Stimulated activated CD4-positive, alpha-beta T cell treated with anti-CD3 and anti-CD28 coated beads, Interleukin-1b, Interleukin-23, amount 100 ng/mL, for 24 hours (primary cell): ENCODE measurements at regions not wholly inside any gene's neighbourhood (a gene's known extent, or its start where the extent isn't known, plus 50 kb on each side); places are given as distances from the start of the nearest gene placed in this dataset.
"Not testable (repeated sequence)": the region's sequence is repeated elsewhere in the genome, so short reads cannot be mapped to it uniquely, and the experiment has no call there.

Experiments used
- DNase-seq, 4 experiments: peaks; one replicate each; pipeline ENCODE4 v3.0.0-alpha.2; 2020; ENCODE audit warnings: low read depth in 4 of 4, low spot score in 1 of 4

GRCh38 chr5:44756097-44756496 is 52.6 kb upstream of the MRPS30 start:
- DNase-seq = not testable (repeated sequence)

DNA sequence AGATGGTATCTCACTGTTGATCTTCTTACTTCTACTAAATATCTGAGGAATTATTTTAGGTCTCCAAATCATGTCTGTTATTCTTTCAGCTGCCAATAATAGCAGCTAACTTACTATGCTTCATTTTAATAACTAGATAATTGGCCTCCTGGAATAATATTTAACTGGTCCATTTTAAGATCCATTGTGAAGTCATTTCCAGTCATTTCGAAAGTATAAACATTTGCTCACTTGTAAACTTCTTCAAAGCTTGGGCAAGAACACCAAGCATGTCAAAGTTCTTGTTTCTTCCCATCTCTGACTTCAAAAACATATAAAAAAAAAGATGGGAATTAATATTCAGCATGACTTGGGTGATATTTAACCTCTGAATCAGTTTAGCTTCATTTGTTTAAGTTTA is 61.4 kb upstream of the MRPS30 start:
- DNase-seq = no peak

- DNase-seq = no peak
Measured at GRCh38 chr5:44740660-44741059, 68.1 kb upstream of the MRPS30 start.

DNA sequence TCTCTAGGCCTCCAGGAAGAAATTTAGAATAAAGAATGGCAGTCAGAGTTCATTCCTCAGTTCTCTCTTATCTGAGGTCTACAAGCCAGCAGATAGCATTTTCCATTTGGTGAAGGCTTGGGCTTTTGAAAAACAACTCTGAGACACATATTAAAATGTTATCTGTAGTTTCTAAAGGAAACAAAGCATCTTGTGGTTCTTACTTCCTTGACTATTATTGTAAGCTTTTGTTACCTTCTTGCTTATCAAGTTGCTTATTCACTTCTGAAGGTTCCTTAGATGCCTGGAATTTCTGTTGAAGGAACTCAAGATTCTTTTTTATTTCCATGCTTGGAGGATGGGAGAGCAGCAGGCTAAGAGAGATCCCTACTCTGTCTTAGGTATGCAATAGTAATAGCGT is 79.2 kb upstream of the MRPS30 start:
- no peak for DNase-seq

DNA sequence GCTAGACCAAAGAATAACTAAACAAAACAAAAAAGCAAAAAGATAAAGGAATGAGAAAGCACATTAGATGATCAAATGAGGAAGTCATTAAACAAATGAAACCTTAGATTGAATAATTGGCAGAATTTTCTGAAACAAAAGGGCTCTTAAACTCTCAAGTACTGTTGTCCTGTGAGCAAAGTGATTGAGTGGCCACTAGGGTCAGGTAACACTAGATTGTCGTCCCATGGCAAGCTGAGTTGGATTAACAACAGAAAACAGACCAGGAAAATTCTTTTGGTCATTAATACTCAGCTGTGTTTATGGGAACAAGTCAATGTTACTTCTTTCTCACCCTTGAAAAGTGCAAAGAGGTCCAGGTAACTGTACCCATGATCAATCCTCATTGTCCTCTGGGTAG is 81.6 kb upstream of the MRPS30 start:
- DNase-seq = no peak

DNA sequence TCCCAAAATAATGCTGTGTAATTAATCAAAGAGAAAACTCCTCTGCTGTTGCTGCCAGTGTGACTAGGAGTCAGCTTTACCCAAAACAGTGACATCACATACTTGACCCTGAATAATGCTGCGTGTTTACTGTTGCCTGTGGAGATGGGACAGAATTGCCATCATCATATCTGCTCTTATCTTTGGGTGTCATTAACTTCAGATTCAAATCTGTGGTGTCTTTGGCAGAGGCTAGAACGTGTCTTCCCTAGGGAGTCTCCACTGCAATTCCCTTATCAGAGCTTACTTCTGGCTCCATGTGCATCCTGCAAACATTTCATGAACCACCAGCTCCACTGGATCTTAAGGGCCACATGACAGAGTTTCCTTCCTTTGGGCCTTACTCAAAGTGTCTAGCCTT is 88.9 kb upstream of the MRPS30 start:
- no peak for DNase-seq

GRCh38 chr5:44714871-44715561 is 93.7 kb upstream of the MRPS30 start:
- no peak for DNase-seq

GRCh38 chr5:44713446-44713845 is 95.3 kb upstream of the MRPS30 start:
- DNase-seq = no peak

- no peak for DNase-seq
Measured at GRCh38 chr5:44711901-44712300, 96.8 kb upstream of the MRPS30 start.

GRCh38 chr5:44708602-44709001 is 100.1 kb upstream of the MRPS30 start:
- DNase-seq = no peak

DNA sequence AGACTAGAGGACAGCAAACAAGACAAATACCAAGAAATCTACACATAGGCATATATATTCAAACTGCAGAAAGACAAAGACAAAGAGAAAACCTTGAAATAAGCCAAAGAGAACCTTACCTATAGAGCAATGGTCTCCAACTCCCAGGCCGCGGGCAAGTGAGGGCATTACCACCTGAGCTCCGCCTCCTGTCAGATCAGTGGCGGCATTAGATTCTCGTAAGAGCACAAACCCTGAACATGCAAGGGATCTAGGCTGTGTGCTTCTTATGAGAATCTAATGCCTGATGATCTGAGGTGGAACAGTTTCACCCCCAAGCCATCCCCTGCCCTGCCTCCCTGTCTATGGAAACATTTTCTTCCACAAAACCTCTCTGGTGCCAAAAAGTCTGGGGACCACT is 101.0 kb upstream of the MRPS30 start:
- no peak for DNase-seq

DNA sequence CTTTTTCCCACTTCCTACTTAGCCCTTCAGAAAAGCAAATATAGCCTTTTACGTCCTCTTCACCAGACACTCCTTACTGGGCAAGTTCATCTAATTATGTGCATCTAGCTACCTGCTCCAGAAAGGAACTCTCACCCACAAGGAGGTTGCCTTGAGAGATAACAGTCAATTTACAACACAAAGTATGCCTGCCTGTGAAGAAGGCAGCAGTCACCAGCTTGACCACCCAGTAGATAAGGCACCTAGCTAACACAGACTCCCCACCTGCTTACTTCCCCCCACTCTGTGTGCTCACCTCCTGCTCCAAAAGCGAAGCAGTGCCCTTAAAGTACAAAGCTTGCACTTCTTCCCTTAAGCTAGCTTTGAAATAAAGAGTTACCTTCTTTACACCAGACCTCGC is 111.7 kb upstream of the MRPS30 start:
- DNase-seq = no peak

- no peak for DNase-seq
Measured at GRCh38 chr5:44695259-44695658, 113.5 kb upstream of the MRPS30 start.

DNA sequence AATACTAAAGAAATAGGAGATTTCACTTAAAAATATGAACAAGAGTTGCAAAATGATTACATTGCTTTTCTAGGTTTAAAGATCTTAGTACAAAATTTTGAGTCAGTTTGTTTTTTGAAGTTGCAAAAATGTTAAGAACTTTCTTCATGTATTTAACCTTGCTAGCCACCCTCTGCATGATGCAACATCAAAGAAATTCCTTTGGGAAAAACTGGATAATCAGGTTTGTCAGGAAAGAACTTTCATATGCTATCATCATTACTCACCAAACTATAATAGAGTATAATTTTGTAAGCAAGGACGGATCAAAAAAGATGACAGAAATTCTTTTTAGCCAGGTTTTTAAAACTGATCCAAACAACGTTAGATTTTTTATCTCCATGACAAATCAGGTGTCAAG is 116.9 kb upstream of the MRPS30 start:
- DNase-seq = no peak

- DNase-seq = no peak
Measured at GRCh38 chr5:44681906-44682305, 126.8 kb upstream of the MRPS30 start.

- DNase-seq = no peak
Measured at GRCh38 chr5:44679214-44679613, 129.5 kb upstream of the MRPS30 start.

DNA sequence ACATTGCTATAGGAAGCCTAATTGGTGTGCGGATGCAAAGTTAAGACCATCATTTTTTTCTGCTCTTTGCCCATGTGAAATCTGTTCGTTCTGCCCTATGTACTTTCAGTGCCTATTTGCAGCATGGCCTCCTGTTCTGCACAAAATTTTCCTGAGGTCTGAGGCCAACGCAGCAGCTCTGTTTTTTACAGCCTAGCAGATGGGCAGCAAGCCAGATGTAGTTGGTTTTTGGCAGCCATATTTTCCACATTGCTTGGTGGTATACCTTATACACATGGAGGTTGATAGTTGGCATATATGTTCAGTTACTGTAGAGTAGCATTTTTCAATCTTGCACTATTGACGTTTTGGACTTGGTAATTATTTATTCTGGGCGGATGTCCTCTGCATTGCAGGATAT is 133.5 kb upstream of the MRPS30 start:
- no peak for DNase-seq

GRCh38 chr5:44674461-44674860 is 134.3 kb upstream of the MRPS30 start:
- no peak for DNase-seq

GRCh38 chr5:44668471-44668870 is 140.3 kb upstream of the MRPS30 start:
- not testable (repeated sequence) for DNase-seq

GRCh38 chr5:44665101-44665701 is 143.5 kb upstream of the MRPS30 start:
- DNase-seq = no peak

GRCh38 chr5:44664711-44665100 is 144.0 kb upstream of the MRPS30 start:
- DNase-seq = no peak

DNA sequence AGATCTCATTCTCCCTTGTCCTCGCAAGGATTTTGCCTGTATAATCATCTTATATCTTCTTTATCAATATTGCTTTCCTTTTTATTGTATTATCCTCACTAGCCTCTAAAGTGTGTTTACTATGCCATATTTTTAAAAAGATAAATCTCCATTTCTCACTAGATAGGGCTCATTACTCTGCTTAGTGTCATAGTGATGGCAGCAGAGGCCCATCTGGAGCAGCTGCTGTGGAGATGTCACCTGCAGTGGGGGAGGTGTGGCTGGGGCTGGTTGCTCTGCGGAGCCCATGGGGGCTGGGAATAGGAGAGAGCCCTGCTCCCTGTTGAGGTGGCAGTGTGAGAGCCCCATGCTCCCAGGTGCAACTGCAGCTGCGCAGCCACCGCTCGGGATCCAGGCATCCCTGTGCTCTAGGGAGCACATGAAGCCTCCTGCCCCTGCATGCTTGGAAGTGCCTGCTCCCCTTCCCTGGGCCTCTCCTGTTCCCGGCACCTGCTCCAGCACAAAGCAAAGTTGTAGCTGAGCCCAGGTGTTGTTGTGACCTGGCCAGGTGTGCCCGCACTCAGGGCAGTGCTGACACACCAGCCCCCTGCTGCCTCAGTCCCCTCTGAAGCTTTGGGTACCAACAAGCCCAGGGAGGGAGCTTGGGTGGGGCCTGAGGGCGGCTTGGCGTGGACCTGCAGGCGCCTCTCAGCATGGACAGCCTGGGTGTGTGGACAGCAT is 144.6 kb upstream of the MRPS30 start:
- DNase-seq = no peak

DNA sequence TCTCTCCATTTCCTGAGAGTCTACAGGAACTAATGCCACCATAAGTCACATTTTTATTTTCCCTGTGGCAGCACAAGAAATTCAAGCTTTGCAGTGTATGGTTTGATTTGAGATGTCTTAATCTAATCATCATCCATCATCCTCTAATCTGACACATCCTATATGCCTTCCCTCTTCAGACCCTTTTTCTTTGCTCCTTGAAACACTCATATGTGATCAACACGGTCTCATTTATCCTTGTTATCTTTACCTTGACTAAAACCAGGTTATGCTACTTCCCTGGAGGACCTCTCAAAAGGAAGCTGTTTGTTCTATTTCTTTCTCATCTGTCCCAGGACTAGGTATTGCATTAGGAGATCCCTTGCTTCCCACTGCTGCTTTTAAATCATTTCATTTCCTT is 146.9 kb upstream of the MRPS30 start:
- no peak for DNase-seq
